BE2C (cell line): ENCODE measurements at regions not wholly inside any gene's neighbourhood (a gene's known extent, or its start where the extent isn't known, plus 50 kb on each side); places are given as distances from the start of the nearest gene placed in this dataset.

Source experiments
- DNase-seq: peaks from one replicate; pipeline ENCODE4 v3.0.0-alpha.2; 2020
- H3K27me3 ChIP-seq: fragments of 250-450 bp; sonication (Bioruptor Pico); 2 replicates; pipeline ENCODE4 v1.5.1; 2020; ENCODE audit warnings: mild to moderate bottlenecking
- H3K36me3 ChIP-seq: fragments of 250-450 bp; sonication (Bioruptor Pico); 2 replicates; pipeline ENCODE4 v1.5.1; 2020; ENCODE audit warnings: mild to moderate bottlenecking
- H3K4me1 ChIP-seq: fragments of 250-450 bp; sonication (Bioruptor Pico); 2 replicates; pipeline ENCODE4 v1.5.1; 2020
- H3K4me3 ChIP-seq: 2 replicates; pipeline ENCODE4 v1.5.1; 2011; ENCODE audit warnings: low read depth, low read length
- H3K9me3 ChIP-seq: fragments of 250-450 bp; sonication (Bioruptor Pico); 2 replicates; pipeline ENCODE4 v1.5.1; 2020
- TF ChIP-seq, protein P1 (sequence below): IDR thresholded peaks from 2 replicates; pipeline ENCODE4 v1.5.1; 2012; ENCODE audit warnings: mild to moderate bottlenecking, low read depth, low read length

DNA sequence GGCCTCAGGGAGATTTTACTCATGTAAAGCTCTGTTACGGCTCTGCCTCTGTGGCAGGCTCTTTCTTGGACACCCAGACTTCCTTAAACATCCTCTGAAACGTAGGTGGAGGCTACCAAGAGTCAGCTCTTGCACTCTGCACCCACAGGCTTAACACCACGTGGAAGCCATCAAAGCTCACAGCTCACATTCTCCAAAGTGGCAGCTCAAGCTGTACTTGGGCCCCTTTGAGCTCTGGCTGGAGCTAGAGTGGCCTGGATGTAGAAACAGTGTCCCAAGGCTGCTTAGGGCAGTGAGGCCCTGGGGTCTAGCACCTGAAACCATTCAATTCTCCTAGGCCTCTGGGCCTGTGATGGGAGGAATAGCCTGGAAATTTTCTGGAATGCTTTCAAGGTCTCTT lies 155.3 kb upstream of the CDKN3 start:
- TF ChIP-seq, protein P1, sequence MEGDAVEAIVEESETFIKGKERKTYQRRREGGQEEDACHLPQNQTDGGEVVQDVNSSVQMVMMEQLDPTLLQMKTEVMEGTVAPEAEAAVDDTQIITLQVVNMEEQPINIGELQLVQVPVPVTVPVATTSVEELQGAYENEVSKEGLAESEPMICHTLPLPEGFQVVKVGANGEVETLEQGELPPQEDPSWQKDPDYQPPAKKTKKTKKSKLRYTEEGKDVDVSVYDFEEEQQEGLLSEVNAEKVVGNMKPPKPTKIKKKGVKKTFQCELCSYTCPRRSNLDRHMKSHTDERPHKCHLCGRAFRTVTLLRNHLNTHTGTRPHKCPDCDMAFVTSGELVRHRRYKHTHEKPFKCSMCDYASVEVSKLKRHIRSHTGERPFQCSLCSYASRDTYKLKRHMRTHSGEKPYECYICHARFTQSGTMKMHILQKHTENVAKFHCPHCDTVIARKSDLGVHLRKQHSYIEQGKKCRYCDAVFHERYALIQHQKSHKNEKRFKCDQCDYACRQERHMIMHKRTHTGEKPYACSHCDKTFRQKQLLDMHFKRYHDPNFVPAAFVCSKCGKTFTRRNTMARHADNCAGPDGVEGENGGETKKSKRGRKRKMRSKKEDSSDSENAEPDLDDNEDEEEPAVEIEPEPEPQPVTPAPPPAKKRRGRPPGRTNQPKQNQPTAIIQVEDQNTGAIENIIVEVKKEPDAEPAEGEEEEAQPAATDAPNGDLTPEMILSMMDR: no peak
- no peak for DNase-seq
- no peaks in the 10 kb centered on the region for H3K27me3 ChIP-seq
- H3K4me3 ChIP-seq: no peak overlapping the region
- H3K4me1 ChIP-seq: no peaks in the 10 kb centered on the region
- no peaks in the 10 kb centered on the region for H3K36me3 ChIP-seq
- H3K9me3 ChIP-seq: no peaks in the 10 kb centered on the region

DNA sequence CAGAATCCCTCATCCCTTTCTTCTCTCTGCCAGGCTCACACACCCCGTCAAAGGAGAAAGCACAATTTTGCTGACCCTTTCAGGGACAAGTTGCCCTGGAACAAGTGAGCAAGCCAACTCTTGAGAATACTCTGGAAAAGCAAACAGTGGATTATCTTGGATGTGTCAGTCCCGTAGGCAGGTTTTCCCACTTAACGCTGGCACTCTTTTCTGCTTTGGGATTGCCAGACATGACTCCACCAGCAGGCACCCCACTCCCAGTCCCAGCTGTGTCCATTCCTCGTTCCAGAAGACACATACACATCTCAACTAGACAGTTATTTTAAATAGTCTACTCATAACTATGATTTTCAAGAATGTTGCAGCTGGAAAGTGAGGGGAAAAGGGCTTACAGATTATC lies 145.5 kb upstream of the CDKN3 start:
- H3K36me3 ChIP-seq: no peaks in the 10 kb centered on the region
- no peak for DNase-seq
- TF ChIP-seq, protein P1: no peak
- no peak overlapping the region for H3K4me3 ChIP-seq
- no peaks in the 10 kb centered on the region for H3K9me3 ChIP-seq
- H3K27me3 ChIP-seq: no peaks in the 10 kb centered on the region
- H3K4me1 ChIP-seq: no peaks in the 10 kb centered on the region

DNA sequence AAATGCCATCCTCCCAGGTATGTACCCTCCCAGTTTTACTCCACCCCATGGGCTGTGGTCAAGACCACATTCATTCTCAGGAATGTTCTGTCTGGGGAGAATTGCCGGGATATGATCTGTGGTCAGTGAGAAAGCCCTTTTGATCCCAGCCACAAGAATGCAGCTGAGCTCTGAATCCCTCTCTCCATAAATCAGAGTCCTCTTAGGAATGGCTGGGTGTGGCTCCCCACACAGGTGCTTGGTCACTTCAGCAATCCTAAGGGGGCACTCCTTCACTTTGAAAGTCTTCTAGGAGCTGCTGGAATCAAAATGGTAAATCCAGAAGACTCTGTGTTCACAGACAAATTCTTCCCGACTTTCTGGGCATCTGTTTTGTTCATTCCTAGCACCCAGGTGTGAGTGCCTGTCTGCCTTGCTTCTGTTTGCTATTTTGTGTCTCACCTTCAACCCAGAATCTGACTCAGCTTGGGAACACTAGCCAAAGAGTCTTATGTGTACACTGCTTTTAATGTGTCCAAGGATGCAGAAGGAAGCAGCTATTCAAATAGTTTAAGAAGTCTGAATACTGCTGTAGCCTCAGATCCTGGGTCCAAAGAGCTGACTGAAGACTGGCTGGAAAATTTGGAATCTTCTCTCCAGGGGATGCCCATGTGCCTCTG lies 144.6 kb upstream of the CDKN3 start:
- TF ChIP-seq, protein P1: no peak
- H3K27me3 ChIP-seq: no peaks in the 10 kb centered on the region
- H3K4me3 ChIP-seq: no peak overlapping the region
- no peak for DNase-seq
- H3K36me3 ChIP-seq: no peaks in the 10 kb centered on the region
- no peaks in the 10 kb centered on the region for H3K4me1 ChIP-seq
- no peaks in the 10 kb centered on the region for H3K9me3 ChIP-seq

DNA sequence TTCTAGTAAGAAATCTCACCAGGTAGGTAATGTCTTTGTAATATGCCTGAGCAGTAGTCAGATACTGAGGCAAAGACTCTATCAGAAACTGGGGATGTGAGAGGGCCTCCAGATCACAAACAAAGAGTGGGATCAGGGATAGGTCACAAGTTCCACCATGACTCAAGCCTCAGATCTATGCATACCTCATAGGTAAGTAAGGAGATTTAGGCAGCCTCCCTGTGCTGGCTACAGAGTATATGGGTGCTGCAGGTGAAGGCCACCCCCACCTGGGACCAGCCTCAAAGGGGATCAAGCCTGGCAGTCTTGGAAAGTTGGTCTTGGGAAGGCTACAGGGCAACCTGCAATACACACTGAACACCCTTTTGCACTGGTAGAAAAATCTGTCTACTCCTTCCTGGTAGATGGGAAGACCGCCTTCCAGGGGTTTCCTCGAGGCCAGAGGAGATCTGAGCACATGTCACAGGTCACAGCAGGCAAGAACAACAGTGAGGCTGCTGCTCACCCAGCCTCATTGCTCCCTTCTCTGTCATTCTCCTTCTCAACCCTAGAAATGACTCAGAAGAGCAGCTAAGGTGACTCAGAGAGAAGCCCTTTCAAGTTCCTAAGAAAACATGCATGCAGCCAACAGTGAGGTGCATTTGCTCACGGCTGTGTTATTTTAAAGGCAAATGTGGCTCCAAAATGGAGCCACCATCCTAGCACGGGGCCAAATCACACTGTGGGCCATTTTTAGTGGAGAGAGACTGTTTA lies 143.4 kb upstream of the CDKN3 start:
- H3K27me3 ChIP-seq: no peaks in the 10 kb centered on the region
- no peaks in the 10 kb centered on the region for H3K9me3 ChIP-seq
- no peaks in the 10 kb centered on the region for H3K36me3 ChIP-seq
- no peak overlapping the region for H3K4me3 ChIP-seq
- TF ChIP-seq, protein P1: no peak
- no peaks in the 10 kb centered on the region for H3K4me1 ChIP-seq
- DNase-seq: no peak

DNA sequence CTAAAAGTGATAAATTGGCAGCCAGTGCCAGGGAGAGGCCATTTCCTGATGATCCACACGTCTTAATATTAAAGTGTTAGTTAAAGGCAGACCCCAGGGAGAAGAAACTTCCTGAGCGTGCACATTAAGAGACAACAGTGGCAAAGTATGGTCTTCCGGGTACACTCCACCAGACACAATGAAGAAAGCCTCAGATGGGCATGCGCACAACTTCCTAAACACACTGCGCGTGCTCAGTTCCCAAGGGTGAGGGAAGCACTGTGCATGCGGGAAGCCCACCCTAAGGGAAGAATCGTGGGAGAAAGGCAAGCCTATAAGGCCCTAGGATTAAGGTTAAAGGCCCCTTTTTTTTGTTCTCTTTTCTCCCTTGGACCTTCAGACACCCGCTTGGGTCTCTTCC lies 140.7 kb upstream of the CDKN3 start:
- no peak for DNase-seq
- no peaks in the 10 kb centered on the region for H3K9me3 ChIP-seq
- TF ChIP-seq, protein P1: no peak
- no peak overlapping the region for H3K4me3 ChIP-seq
- H3K4me1 ChIP-seq: no peaks in the 10 kb centered on the region
- no peaks in the 10 kb centered on the region for H3K27me3 ChIP-seq
- H3K36me3 ChIP-seq: no peaks in the 10 kb centered on the region

DNA sequence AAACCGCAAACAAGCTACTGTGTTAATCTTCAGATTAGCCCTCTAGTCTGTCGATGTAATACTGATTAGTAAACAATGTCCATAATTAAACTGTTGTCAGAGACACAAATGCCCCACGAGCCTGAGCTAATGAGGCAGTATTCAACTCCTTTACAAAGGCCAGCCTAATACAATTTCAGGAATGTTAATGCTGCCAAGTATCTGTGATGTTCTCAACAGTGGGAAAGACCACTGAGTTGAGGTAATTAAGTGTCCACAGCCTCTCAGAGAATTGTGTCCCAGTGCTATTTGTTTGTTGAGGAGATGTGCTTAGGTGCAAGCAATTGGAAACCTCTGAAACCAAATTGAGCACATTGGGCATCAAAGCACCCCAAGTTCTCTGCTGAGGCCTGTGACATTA lies 139.4 kb upstream of the CDKN3 start:
- no peaks in the 10 kb centered on the region for H3K27me3 ChIP-seq
- H3K9me3 ChIP-seq: no peaks in the 10 kb centered on the region
- no peaks in the 10 kb centered on the region for H3K4me1 ChIP-seq
- no peak for DNase-seq
- TF ChIP-seq, protein P1: no peak
- no peaks in the 10 kb centered on the region for H3K36me3 ChIP-seq
- no peak overlapping the region for H3K4me3 ChIP-seq
